ENCODE measurements at regions not wholly inside any gene's neighbourhood (a gene's known extent, or its start where the extent isn't known, plus 50 kb on each side); places are given as distances from the start of the nearest gene placed in this dataset.

- DNase-seq (ENCODE audit: low read depth), result no peak
These were observed 189.7 kb downstream of the MIAT start for GRCh38 chr22:26847046-26847445.

- DNase-seq (ENCODE audit: low read depth), result no peak
These were observed 190.4 kb downstream of the MIAT start for GRCh38 chr22:26847816-26848215.

GRCh38 chr22:26848244-26848920, 191.0 kb downstream of the MIAT start:
- no peak for DNase-seq (ENCODE audit: low read depth)

GRCh38 chr22:26849575-26849974, 192.2 kb downstream of the MIAT start:
- DNase-seq (ENCODE audit: low read depth), result no peak

GRCh38 chr22:26851125-26851524, 193.7 kb downstream of the MIAT start:
- DNase-seq (ENCODE audit: low read depth), result no peak

GRCh38 chr22:26852176-26852575, 194.8 kb downstream of the MIAT start:
- DNase-seq (ENCODE audit: low read depth), result no peak

GRCh38 chr22:26853071-26853470, 195.7 kb downstream of the MIAT start:
- no peak for DNase-seq (ENCODE audit: low read depth)

GRCh38 chr22:26853495-26853894, 196.1 kb downstream of the MIAT start:
- DNase-seq (ENCODE audit: low read depth), result no peak

- no peak for DNase-seq (ENCODE audit: low read depth)
These were observed 199.8 kb downstream of the MIAT start for GRCh38 chr22:26857169-26857568.

GRCh38 chr22:26860301-26860700, 202.9 kb downstream of the MIAT start:
- DNase-seq (ENCODE audit: low read depth), result no peak

- DNase-seq (ENCODE audit: low read depth), result no peak
These were observed 207.6 kb downstream of the MIAT start for GRCh38 chr22:26865021-26865420.

- DNase-seq (ENCODE audit: low read depth), result no peak
These were observed 226.0 kb downstream of the MIAT start for GRCh38 chr22:26883393-26883792.

GRCh38 chr22:26884921-26885320, 227.5 kb downstream of the MIAT start:
- no peak for DNase-seq (ENCODE audit: low read depth)

- no peak for DNase-seq (ENCODE audit: low read depth)
These were observed 228.3 kb downstream of the MIAT start for GRCh38 chr22:26885441-26886261.

- DNase-seq (ENCODE audit: low read depth), result no peak
These were observed 230.1 kb downstream of the MIAT start for GRCh38 chr22:26887456-26887855.

GRCh38 chr22:26887916-26888315, 230.5 kb downstream of the MIAT start:
- no peak for DNase-seq (ENCODE audit: low read depth)

GRCh38 chr22:26888887-26889286, 231.5 kb downstream of the MIAT start:
- DNase-seq (ENCODE audit: low read depth), result no peak

- no peak for DNase-seq (ENCODE audit: low read depth)
These were observed 232.4 kb downstream of the MIAT start for GRCh38 chr22:26889802-26890201.

- DNase-seq (ENCODE audit: low read depth), result no peak
These were observed 233.5 kb downstream of the MIAT start for GRCh38 chr22:26890870-26891269.

- no peak for DNase-seq (ENCODE audit: low read depth)
These were observed 234.0 kb downstream of the MIAT start for GRCh38 chr22:26891429-26891828.

- no peak for DNase-seq (ENCODE audit: low read depth)
These were observed 235.0 kb downstream of the MIAT start for GRCh38 chr22:26892166-26893041.
